Erythroblast (primary cell): ENCODE measurements at regions not wholly inside any gene's neighbourhood (a gene's known extent, or its start where the extent isn't known, plus 50 kb on each side); places are given as distances from the start of the nearest gene placed in this dataset.

Experiments
- GATA1 ChIP-seq: IDR thresholded peaks from 2 replicates; pipeline ENCODE4 v1.6.1; 2011; ENCODE audit warnings: low read depth, mild to moderate bottlenecking, control low read depth, low read length, moderate library complexity
- POLR2A ChIP-seq: IDR thresholded peaks from 2 replicates; pipeline ENCODE4 v1.6.1; 2011; ENCODE audit warnings: mild to moderate bottlenecking, low read length

DNA sequence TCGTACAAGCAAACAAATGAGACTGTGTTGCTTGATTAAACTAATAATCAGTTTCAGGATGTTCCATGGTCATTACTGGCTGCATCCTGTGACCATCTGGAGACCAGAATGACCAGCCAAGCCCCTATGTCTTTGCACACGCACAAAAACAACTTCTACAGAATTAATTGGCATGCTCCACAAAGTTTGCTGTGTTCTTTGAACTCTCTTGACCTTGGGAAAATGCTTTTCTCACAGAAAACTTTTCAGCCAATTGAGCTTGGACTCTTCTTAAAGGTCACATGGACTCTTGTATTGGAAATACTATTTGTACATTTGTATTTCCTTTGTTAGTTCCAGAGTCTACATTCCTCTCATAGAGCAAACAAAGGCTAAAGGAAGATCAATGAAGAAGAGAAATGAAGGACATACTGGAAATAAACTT is 147.8 kb downstream of the ARRDC3 start:
- TF ChIP-seq POLR2A (no peak), GATA1 (no peak)
